GM19328 (cell line): ENCODE measurements at regions not wholly inside any gene's neighbourhood (a gene's known extent, or its start where the extent isn't known, plus 50 kb on each side); places are given as distances from the start of the nearest gene placed in this dataset.

Source experiments
- ATAC-seq: cut with Tn5 transposase; IDR thresholded peaks from one replicate; pipeline ENCODE4 v1.9.1; 2021; ENCODE audit warnings: mild to moderate bottlenecking, moderate library complexity; ENCODE audit not compliant: unreplicated experiment

GRCh38 chr13:34589581-34589980 lies 352.5 kb upstream of the NBEA start:
- ATAC-seq: no peak

GRCh38 chr13:34591129-34591528 lies 350.9 kb upstream of the NBEA start:
- no peak for ATAC-seq

GRCh38 chr13:34591900-34592529 lies 350.1 kb upstream of the NBEA start:
- ATAC-seq: no peak

GRCh38 chr13:34593658-34594057 lies 348.4 kb upstream of the NBEA start:
- ATAC-seq: no peak

GRCh38 chr13:34594507-34594906 lies 347.6 kb upstream of the NBEA start:
- no peak for ATAC-seq

- no peak for ATAC-seq
These were observed 333.7 kb upstream of the NBEA start for GRCh38 chr13:34608331-34608730.

GRCh38 chr13:34611671-34612070 lies 330.4 kb upstream of the NBEA start:
- ATAC-seq: no peak

- no peak for ATAC-seq
These were observed 324.5 kb upstream of the NBEA start for GRCh38 chr13:34617473-34618083.

- no peak for ATAC-seq
These were observed 323.4 kb upstream of the NBEA start for GRCh38 chr13:34618654-34619053.

GRCh38 chr13:34619326-34619725 lies 322.7 kb upstream of the NBEA start:
- ATAC-seq: no peak

- ATAC-seq: no peak
These were observed 321.8 kb upstream of the NBEA start for GRCh38 chr13:34620074-34620850.

- no peak for ATAC-seq
These were observed 321.2 kb upstream of the NBEA start for GRCh38 chr13:34620862-34621261.

- ATAC-seq: no peak
These were observed 318.7 kb upstream of the NBEA start for GRCh38 chr13:34623331-34623730.

- no peak for ATAC-seq
These were observed 314.4 kb upstream of the NBEA start for GRCh38 chr13:34627509-34628208.

- no peak for ATAC-seq
These were observed 313.8 kb upstream of the NBEA start for GRCh38 chr13:34628209-34628682.

GRCh38 chr13:34634448-34634847 lies 307.6 kb upstream of the NBEA start:
- ATAC-seq: no peak

GRCh38 chr13:34637138-34637537 lies 304.9 kb upstream of the NBEA start:
- ATAC-seq: no peak

GRCh38 chr13:34637636-34638035 lies 304.4 kb upstream of the NBEA start:
- no peak for ATAC-seq

- no peak for ATAC-seq
These were observed 303.2 kb upstream of the NBEA start for GRCh38 chr13:34638897-34639296.

- no peak for ATAC-seq
These were observed 301.7 kb upstream of the NBEA start for GRCh38 chr13:34640179-34640992.

- ATAC-seq: no peak
These were observed 301.1 kb upstream of the NBEA start for GRCh38 chr13:34640993-34641330.
